ENCODE measurements at regions not wholly inside any gene's neighbourhood (a gene's known extent, or its start where the extent isn't known, plus 50 kb on each side); places are given as distances from the start of the nearest gene placed in this dataset.

DNA sequence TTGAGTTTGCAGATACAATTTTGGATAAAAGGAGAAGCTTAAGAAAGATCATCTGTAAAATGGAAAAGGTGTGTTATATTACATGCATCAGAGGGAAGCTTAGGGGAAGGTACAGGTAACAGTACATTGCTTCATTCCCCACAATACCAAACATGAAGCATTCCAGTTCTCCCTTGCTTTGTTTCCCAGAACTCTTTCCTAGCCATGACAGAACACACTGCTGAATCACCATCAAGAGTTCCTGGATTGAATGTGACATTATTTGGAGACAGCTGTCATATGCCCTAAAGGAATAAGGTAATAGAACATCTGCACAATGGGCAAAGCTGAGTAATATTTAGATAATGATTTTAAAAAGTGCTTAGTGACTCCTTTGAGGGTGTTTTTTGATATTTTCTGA lies 303.5 kb upstream of the ST8SIA4 start:
- Histone ChIP-seq H3K4me3 (ENCODE audit: extremely low read depth in 1 of 4, insufficient read depth in 2 of 4, low read depth in 3 of 4, low read length in 4 of 4) (no peak overlapping the region), H3K36me3 (ENCODE audit: control insufficient read depth in 2 of 4, insufficient read depth in 4 of 4, low read length in 3 of 4) (no peaks in the 10 kb centered on the region), H3K9ac (replicated peaks in 1 of 4; ENCODE audit: extremely low read depth in 1 of 4, low read depth in 3 of 4, low read length in 3 of 4) (no peak overlapping the region), H3K4me2 (ENCODE audit: insufficient read depth in 1 of 2, low read depth in 2 of 2, low read length in 2 of 2) (no peak overlapping the region), H3K79me2 (ENCODE audit: control insufficient read depth in 1 of 2, insufficient read depth in 2 of 2, low read length in 2 of 2) (no peaks in the 10 kb centered on the region), H3K23ac (ENCODE audit: insufficient read length) (no peak overlapping the region), H3K27ac (ENCODE audit: low read depth, low read length) (no peak overlapping the region), H3K4ac (replicated peaks; ENCODE audit: insufficient read length, low read depth, low read length) (no peak overlapping the region), H4K91ac (replicated peaks; ENCODE audit: insufficient read length, low read length) (no peak overlapping the region), H2BK15ac (ENCODE audit: low read length) (no peak overlapping the region), H2BK20ac (ENCODE audit: low read length) (no peak overlapping the region), H3K79me1 (ENCODE audit: low read depth, low read length) (no peaks in the 10 kb centered on the region), H2BK12ac (ENCODE audit: low read depth, low read length) (no peak overlapping the region), H3K27me3 (replicated peaks in 1 of 4; ENCODE audit: control insufficient read depth in 3 of 4, extremely low read depth in 1 of 4, insufficient read depth in 3 of 4, low read length in 3 of 4) (no peaks in the 10 kb centered on the region), H3K18ac (ENCODE audit: extremely low read depth, low read length) (no peak overlapping the region), H2AK5ac (ENCODE audit: low read depth, low read length) (no peak overlapping the region), H4K20me1 (replicated peaks in 1 of 2; ENCODE audit: control insufficient read depth in 1 of 2, insufficient read depth in 2 of 2, low read length in 2 of 2) (no peaks in the 10 kb centered on the region), H3K9me3 (ENCODE audit: insufficient read depth in 2 of 2, low read depth in 1 of 2, low read length in 1 of 2) (peaks cover 0 to 4% of the 10 kb centered on the region in 2 experiments; a peak in 1 of 4 replicates), H2BK5ac (ENCODE audit: low read depth, low read length) (no peak overlapping the region), H4K8ac (ENCODE audit: extremely low read depth, insufficient read depth, low read length) (no peak overlapping the region), H3K14ac (ENCODE audit: insufficient read length) (no peak overlapping the region), H3K23me2 (ENCODE audit: low read depth, low read length) (0 out of 2 replicates have a peak, but pooled peaks cover 2% of the 10 kb centered on the region), H2BK120ac (replicated peaks; ENCODE audit: low read depth, low read length) (no peak overlapping the region), H2AFZ (ENCODE audit: low read length) (no peak overlapping the region), H4K5ac (ENCODE audit: insufficient read length, low read depth, low read length) (no peak overlapping the region), H3K4me1 (replicated peaks in 1 of 4; ENCODE audit: control insufficient read depth in 3 of 4, insufficient read depth in 4 of 4, low read length in 3 of 4) (no peaks in the 10 kb centered on the region), H3K56ac (replicated peaks; ENCODE audit: insufficient read length, low read depth, low read length) (no peak overlapping the region)
- no peak for DNase-seq (ENCODE audit: low read depth in 1 of 2, low spot score in 2 of 2)
- POLR2A ChIA-PET (ENCODE audit: partially characterized antibody) = no interaction called here
- FAIRE-seq = no peak
- CTCF ChIA-PET (ENCODE audit: partially characterized antibody) = no interaction called here
- TF ChIP-seq GABPA (IDR thresholded peaks at IDR 0.05; ENCODE audit: borderline replicate concordance, insufficient read depth, low read length) (no peak), HDAC2 (IDR thresholded peaks at IDR 0.05; ENCODE audit: borderline replicate concordance in 1 of 2, low read depth in 2 of 2, low read length in 2 of 2) (no peak), BRCA1 (IDR thresholded peaks at IDR 0.05; ENCODE audit: low read depth, low read length) (no peak), TAF7 (optimal IDR thresholded peaks at IDR 0.05; ENCODE audit: borderline replicate concordance, low read depth, low read length) (no peak), GTF2F1 (IDR thresholded peaks at IDR 0.05; ENCODE audit: borderline replicate concordance, low read depth, low read length) (no peak), CHD2 (IDR thresholded peaks at IDR 0.05; ENCODE audit: low read length) (no peak), BACH1 (IDR thresholded peaks at IDR 0.05; ENCODE audit: low read length) (no peak), BCL11A (IDR thresholded peaks at IDR 0.05; ENCODE audit: low read depth in 2 of 2, low read length in 2 of 2) (no peak), JUND (IDR thresholded peaks at IDR 0.05; ENCODE audit: low read length) (no peak), CTCF (IDR thresholded peaks at IDR 0.05; ENCODE audit: control extremely low read depth in 1 of 3, insufficient read depth in 1 of 3, low read depth in 1 of 3, low read length in 3 of 3) (no peak), EP300 (IDR thresholded peaks at IDR 0.05; ENCODE audit: borderline replicate concordance in 1 of 2, low read depth in 2 of 2, low read length in 2 of 2) (no peak)
- TF ChIP-seq, protein P1, sequence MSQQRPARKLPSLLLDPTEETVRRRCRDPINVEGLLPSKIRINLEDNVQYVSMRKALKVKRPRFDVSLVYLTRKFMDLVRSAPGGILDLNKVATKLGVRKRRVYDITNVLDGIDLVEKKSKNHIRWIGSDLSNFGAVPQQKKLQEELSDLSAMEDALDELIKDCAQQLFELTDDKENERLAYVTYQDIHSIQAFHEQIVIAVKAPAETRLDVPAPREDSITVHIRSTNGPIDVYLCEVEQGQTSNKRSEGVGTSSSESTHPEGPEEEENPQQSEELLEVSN (IDR thresholded peaks at IDR 0.05) = no peak

Data from H1 (cell line).